NK-92 treated with Interleukin-12 subunit alpha and Interleukin-12 subunit beta, amount 100 ng/mL, for 24 hours (cell line): ENCODE measurements at regions not wholly inside any gene's neighbourhood (a gene's known extent, or its start where the extent isn't known, plus 50 kb on each side); places are given as distances from the start of the nearest gene placed in this dataset.

ENCODE experiments used
- DNase-seq: peaks from one replicate; lab custom pipeline; 2025; lab: John Stamatoyannopoulos, UW

GRCh38 chr3:16658004-16658924 lies 53.0 kb upstream of the DAZL start:
- no peak for DNase-seq

- DNase-seq, result no peak
Observed at GRCh38 chr3:16658925-16659793, 53.9 kb upstream of the DAZL start.

GRCh38 chr3:16663854-16664712 lies 58.9 kb upstream of the DAZL start:
- DNase-seq, result no peak

- no peak for DNase-seq
Observed at GRCh38 chr3:16665282-16665741, 60.1 kb upstream of the DAZL start.

- DNase-seq, result no peak
Observed at GRCh38 chr3:16666206-16666605, 61.0 kb upstream of the DAZL start.

GRCh38 chr3:16667633-16668032 lies 62.4 kb upstream of the DAZL start:
- DNase-seq, result no peak

- DNase-seq, result no peak
Observed at GRCh38 chr3:16668776-16669545, 63.7 kb upstream of the DAZL start.

- no peak for DNase-seq
Observed at GRCh38 chr3:16670191-16670590, 65.0 kb upstream of the DAZL start.

GRCh38 chr3:16671690-16672089 lies 66.5 kb upstream of the DAZL start:
- DNase-seq, result no peak

- no peak for DNase-seq
Observed at GRCh38 chr3:16673530-16673929, 68.3 kb upstream of the DAZL start.

- DNase-seq, result no peak
Observed at GRCh38 chr3:16675805-16676204, 70.6 kb upstream of the DAZL start.

- DNase-seq, result no peak
Observed at GRCh38 chr3:16686679-16687078, 81.5 kb upstream of the DAZL start.

GRCh38 chr3:16687221-16687620 lies 82.0 kb upstream of the DAZL start:
- DNase-seq, result no peak

GRCh38 chr3:16692486-16693344 lies 87.5 kb upstream of the DAZL start:
- DNase-seq, result no peak

GRCh38 chr3:16693820-16694219 lies 88.6 kb upstream of the DAZL start:
- DNase-seq, result no peak

GRCh38 chr3:16695710-16696109 lies 90.5 kb upstream of the DAZL start:
- no peak for DNase-seq

- no peak for DNase-seq
Observed at GRCh38 chr3:16697443-16698147, 92.4 kb upstream of the DAZL start.

GRCh38 chr3:16700651-16701050 lies 95.4 kb upstream of the DAZL start:
- DNase-seq, result no peak

GRCh38 chr3:16704941-16705340 lies 99.7 kb upstream of the DAZL start:
- no peak for DNase-seq

GRCh38 chr3:16707260-16707659 lies 102.0 kb upstream of the DAZL start:
- DNase-seq, result no peak
